Esophagus squamous epithelium (tissue), 5 donors: ENCODE measurements at regions not wholly inside any gene's neighbourhood (a gene's known extent, or its start where the extent isn't known, plus 50 kb on each side); places are given as distances from the start of the nearest gene placed in this dataset.

Experiments
- DNase-seq: peaks from one replicate; lab custom pipeline; 2025; lab: John Stamatoyannopoulos, UW
- H3K27ac ChIP-seq, 4 donors: fragments of 200-600 bp; sonication (generic); one replicate each; pipeline ENCODE4 v1.5.1; 2016 to 2019; ENCODE audit warnings: mild to moderate bottlenecking in 1 of 4
- H3K27me3 ChIP-seq, 4 donors: fragments of 200-600 bp; sonication (generic); 1 replicate in 3 of 4; 2 replicates in 1 of 4; pipeline versions ENCODE4 v1.5.1 to v1.6.0; 2017 to 2021; ENCODE audit warnings: antibody characterized with exemption in 1 of 4
- H3K36me3 ChIP-seq, 3 donors: fragments of 200-600 bp; sonication (generic); one replicate each; pipeline ENCODE4 v1.5.1; 2016 to 2019
- H3K4me1 ChIP-seq, 3 donors: fragments of 200-600 bp; sonication (generic); one replicate each; pipeline ENCODE4 v1.5.1; 2017 to 2019
- H3K4me3 ChIP-seq, 4 donors: fragments of 200-600 bp; sonication (generic); 1 replicate in 3 of 4; 2 replicates in 1 of 4; pipeline ENCODE4 v1.5.1; 2016 to 2019; ENCODE audit warnings: mild to moderate bottlenecking in 2 of 4, moderate library complexity in 1 of 4
- H3K9me3 ChIP-seq, 3 donors: fragments of 200-600 bp; sonication (generic); one replicate each; pipeline ENCODE4 v1.5.1; 2016 to 2019
- CTCF ChIP-seq, 6 experiments: fragments of 450-650 bp in 4 of 6; fragments of 200-600 bp in 2 of 6; sonication (generic) in 2 of 6; IDR thresholded peaks; one replicate each; pipeline ENCODE4 v1.5.1; 2016 to 2019; ENCODE audit warnings: antibody characterized with exemption in 6 of 6, mild to moderate bottlenecking in 4 of 6, moderate library complexity in 4 of 6
- POLR2A ChIP-seq, 4 donors: fragments of 450-650 bp; IDR thresholded peaks; one replicate each; pipeline ENCODE4 v1.6.1; 2017; ENCODE audit warnings: antibody characterized with exemption in 4 of 4, mild to moderate bottlenecking in 4 of 4, moderate library complexity in 3 of 4
- WGBS, 2 donors: methylation state at CpG; one replicate each; pipeline ENCODE4 v1.1.5; 2018; 5-methylcytosine and 5-hydroxymethylcytosine counted together
- intact Hi-C: fragments of 100-400 bp; cut with DNase I; formaldehyde crosslinking; loops from one replicate; pipeline ENCODE4 v1.15.0; 2022
- donor health status: DM: yes; HTN: yes; CAD: no.

GRCh38 chr6:4687656-4687988 lies 88.6 kb upstream of the CDYL start:
- Histone ChIP-seq H3K27me3 (no peaks in the 10 kb centered on the region), H3K4me1 (peaks cover 0 to 9% (median 0%) of the 10 kb centered on the region in 3 donors), H3K36me3 (no peaks in the 10 kb centered on the region), H3K9me3 (peaks cover 0 to 3% (median under 1%) of the 10 kb centered on the region in 3 donors), H3K4me3 (no peak overlapping the region), H3K27ac (peak overlapping the region in 3 of 4 donors; percentile 51 to 59 (median 57))
- DNase-seq = no peak
- intact Hi-C loops = no loop called here
- TF ChIP-seq POLR2A (IDR thresholded peaks at IDR 0.05) (no peak), CTCF (IDR thresholded peaks at IDR 0.05) (no peak)

- Histone ChIP-seq H3K27ac (no peak overlapping the region), H3K4me1 (peaks cover 0 to 11% (median 0%) of the 10 kb centered on the region in 3 donors), H3K36me3 (no peaks in the 10 kb centered on the region), H3K4me3 (no peak overlapping the region), H3K27me3 (no peaks in the 10 kb centered on the region), H3K9me3 (no peaks in the 10 kb centered on the region)
- 82 to 84% methylated on average over 10 of the region's 10 CpGs for WGBS, 2 donors
- intact Hi-C loops = no loop called here
- DNase-seq = no peak
- TF ChIP-seq CTCF (IDR thresholded peaks at IDR 0.05) (no peak), POLR2A (IDR thresholded peaks at IDR 0.05) (no peak)
Measured at GRCh38 chr6:4682431-4683097, 93.6 kb upstream of the CDYL start.

GRCh38 chr6:4678506-4679300 lies 97.5 kb upstream of the CDYL start:
- no peak overlapping the region for H3K27ac ChIP-seq
- H3K4me3 ChIP-seq = no peak overlapping the region
- no peaks in the 10 kb centered on the region for H3K27me3 ChIP-seq
- H3K4me1 ChIP-seq = peaks cover 0 to 10% (median 0%) of the 10 kb centered on the region in 3 donors
- WGBS, 2 donors = 82 to 83% methylated on average over 6 of the region's 7 CpGs
- intact Hi-C loops = no loop called here
- no peaks in the 10 kb centered on the region for H3K9me3 ChIP-seq
- no peaks in the 10 kb centered on the region for H3K36me3 ChIP-seq
- no peak for TF ChIP-seq CTCF (IDR thresholded peaks at IDR 0.05)
- no peak for TF ChIP-seq POLR2A (IDR thresholded peaks at IDR 0.05)
- DNase-seq = no peak

- DNase-seq = no peak
- Histone ChIP-seq H3K9me3 (no peaks in the 10 kb centered on the region), H3K27me3 (no peaks in the 10 kb centered on the region), H3K4me3 (no peak overlapping the region), H3K27ac (peak overlapping the region in 1 of 4 donors; percentile 75), H3K36me3 (no peaks in the 10 kb centered on the region), H3K4me1 (peaks cover 0 to 10% (median 0%) of the 10 kb centered on the region in 3 donors)
- intact Hi-C loops = no loop called here
- TF ChIP-seq CTCF (IDR thresholded peaks at IDR 0.05) = no peak
- TF ChIP-seq POLR2A (IDR thresholded peaks at IDR 0.05) = no peak
- WGBS, 2 donors = 71 to 82% methylated on average over 4 of the region's 4 CpGs
Measured at GRCh38 chr6:4677751-4678065, 98.5 kb upstream of the CDYL start.

- Histone ChIP-seq H3K27me3 (no peaks in the 10 kb centered on the region), H3K4me3 (no peak overlapping the region), H3K27ac (peak overlapping the region in 1 of 4 donors; percentile 75), H3K36me3 (no peaks in the 10 kb centered on the region), H3K4me1 (peaks cover 0 to 10% (median 0%) of the 10 kb centered on the region in 3 donors), H3K9me3 (no peaks in the 10 kb centered on the region)
- no peak for DNase-seq
- intact Hi-C loops = no loop called here
- WGBS, 2 donors = 46 to 64% methylated on average over 4 to 10 of the region's 11 CpGs
- TF ChIP-seq CTCF (IDR thresholded peaks at IDR 0.05) (no peak), POLR2A (IDR thresholded peaks at IDR 0.05) (no peak)
Measured at GRCh38 chr6:4677011-4677750, 99.0 kb upstream of the CDYL start.
